ENCODE measurements at regions not wholly inside any gene's neighbourhood (a gene's known extent, or its start where the extent isn't known, plus 50 kb on each side); places are given as distances from the start of the nearest gene placed in this dataset.

- ChIA-PET CTCF (no interaction called here), POLR2A (no interaction called here)
- H3K9me3 ChIP-seq (ENCODE audit: control extremely low read depth in 1 of 5, control insufficient read depth in 4 of 5, insufficient read depth in 2 of 5, low read depth in 1 of 5, low read length in 4 of 5), result no peaks in the 10 kb centered on the region
- no peak overlapping the region for H3K4me3 ChIP-seq (ENCODE audit: control insufficient read depth in 1 of 7, extremely low read depth in 1 of 7, insufficient read depth in 4 of 7, low read depth in 2 of 7, low read length in 6 of 7)
- H3K4me1 ChIP-seq (ENCODE audit: control extremely low read depth in 1 of 4, control insufficient read depth in 4 of 4, insufficient read depth in 4 of 4, low read length in 3 of 4), result no peaks in the 10 kb centered on the region
- WGBS (ENCODE audit: insufficient coverage), result 95% methylated on average over 7 of the region's 9 CpGs
- H3K27ac ChIP-seq (ENCODE audit: insufficient read depth in 1 of 2, low read depth in 1 of 2, low read length in 2 of 2, poor library complexity in 1 of 2, severe bottlenecking in 2 of 2), result no peak overlapping the region
- no peaks in the 10 kb centered on the region for H3K36me3 ChIP-seq (ENCODE audit: control insufficient read depth in 4 of 4, insufficient read depth in 4 of 4, low read length in 3 of 4)
- DNase-seq, result no peak
- no peaks in the 10 kb centered on the region for H3K27me3 ChIP-seq (replicated peaks in 2 of 5; ENCODE audit: control insufficient read depth in 4 of 5, insufficient read depth in 5 of 5, low read length in 4 of 5)
Measured at GRCh38 chr20:39839399-39840119, 849.5 kb downstream of the MAFB start.

DNA sequence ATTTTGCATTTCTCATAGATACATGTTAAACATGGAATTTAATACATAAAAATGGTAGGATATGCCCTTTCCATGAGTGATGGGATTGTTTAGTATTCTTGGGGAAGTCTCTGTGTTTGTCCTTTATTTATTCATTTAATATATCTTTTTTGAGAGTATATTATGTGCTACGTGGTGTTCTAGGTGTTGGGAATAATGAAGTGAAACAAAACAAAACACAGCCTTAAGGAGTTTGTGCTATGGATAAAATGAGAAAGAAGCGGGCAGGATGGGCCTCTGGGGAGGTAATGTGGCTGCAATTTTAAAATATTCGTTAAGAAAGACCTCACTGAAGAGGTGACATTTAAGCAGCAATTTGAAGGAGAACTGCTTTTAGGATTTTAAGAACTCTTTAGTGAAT lies 851.5 kb downstream of the MAFB start:
- 94% methylated on average over 2 of the region's 3 CpGs for whole genome bisulfite sequencing (ENCODE audit: insufficient coverage)
- Histone ChIP-seq H3K4me1 (ENCODE audit: control extremely low read depth in 1 of 4, control insufficient read depth in 4 of 4, insufficient read depth in 4 of 4, low read length in 3 of 4) (no peaks in the 10 kb centered on the region), H3K4me3 (ENCODE audit: control insufficient read depth in 1 of 7, extremely low read depth in 1 of 7, insufficient read depth in 4 of 7, low read depth in 2 of 7, low read length in 6 of 7) (no peak overlapping the region), H3K36me3 (ENCODE audit: control insufficient read depth in 4 of 4, insufficient read depth in 4 of 4, low read length in 3 of 4) (no peaks in the 10 kb centered on the region), H3K9me3 (ENCODE audit: control extremely low read depth in 1 of 5, control insufficient read depth in 4 of 5, insufficient read depth in 2 of 5, low read depth in 1 of 5, low read length in 4 of 5) (no peaks in the 10 kb centered on the region), H3K27me3 (replicated peaks in 2 of 5; ENCODE audit: control insufficient read depth in 4 of 5, insufficient read depth in 5 of 5, low read length in 4 of 5) (no peaks in the 10 kb centered on the region), H3K27ac (ENCODE audit: insufficient read depth in 1 of 2, low read depth in 1 of 2, low read length in 2 of 2, poor library complexity in 1 of 2, severe bottlenecking in 2 of 2) (no peak overlapping the region)
- no peak for DNase-seq
- CTCF ChIA-PET, result no interaction called here
- POLR2A ChIA-PET, result no interaction called here

- POLR2A ChIA-PET, result no interaction called here
- CTCF ChIA-PET, result no interaction called here
- 61% methylated on average over 4 of the region's 7 CpGs for WGBS (ENCODE audit: insufficient coverage)
Measured at GRCh38 chr20:39835130-39835842, 853.8 kb downstream of the MAFB start.

GRCh38 chr20:39830903-39831302 lies 858.1 kb downstream of the MAFB start:
- Histone ChIP-seq H3K36me3 (ENCODE audit: control insufficient read depth in 4 of 4, insufficient read depth in 4 of 4, low read length in 3 of 4) (no peaks in the 10 kb centered on the region), H3K27ac (ENCODE audit: insufficient read depth in 1 of 2, low read depth in 1 of 2, low read length in 2 of 2, poor library complexity in 1 of 2, severe bottlenecking in 2 of 2) (no peak overlapping the region), H3K4me1 (ENCODE audit: control extremely low read depth in 1 of 4, control insufficient read depth in 4 of 4, insufficient read depth in 4 of 4, low read length in 3 of 4) (no peaks in the 10 kb centered on the region), H3K4me3 (ENCODE audit: control insufficient read depth in 1 of 7, extremely low read depth in 1 of 7, insufficient read depth in 4 of 7, low read depth in 2 of 7, low read length in 6 of 7) (no peak overlapping the region), H3K27me3 (replicated peaks in 2 of 5; ENCODE audit: control insufficient read depth in 4 of 5, insufficient read depth in 5 of 5, low read length in 4 of 5) (peaks cover 0 to 10% (median 0%) of the 10 kb centered on the region in 5 experiments), H3K9me3 (ENCODE audit: control extremely low read depth in 1 of 5, control insufficient read depth in 4 of 5, insufficient read depth in 2 of 5, low read depth in 1 of 5, low read length in 4 of 5) (no peaks in the 10 kb centered on the region)
- WGBS (ENCODE audit: insufficient coverage), result no CpG with 5 or more reads among the region's 2 CpGs
- DNase-seq, result no peak
- POLR2A ChIA-PET, result no interaction called here
- CTCF ChIA-PET, result no interaction called here

More at GRCh38 chr20:39835130-39835842, 853.8 kb downstream of the MAFB start:
- H3K4me3 ChIP-seq (ENCODE audit: control insufficient read depth in 1 of 7, extremely low read depth in 1 of 7, insufficient read depth in 4 of 7, low read depth in 2 of 7, low read length in 6 of 7), result no peak overlapping the region
- no peaks in the 10 kb centered on the region for H3K4me1 ChIP-seq (ENCODE audit: control extremely low read depth in 1 of 4, control insufficient read depth in 4 of 4, insufficient read depth in 4 of 4, low read length in 3 of 4)
- H3K27ac ChIP-seq (ENCODE audit: insufficient read depth in 1 of 2, low read depth in 1 of 2, low read length in 2 of 2, poor library complexity in 1 of 2, severe bottlenecking in 2 of 2), result no peak overlapping the region
- no peak for DNase-seq
- H3K9me3 ChIP-seq (ENCODE audit: control extremely low read depth in 1 of 5, control insufficient read depth in 4 of 5, insufficient read depth in 2 of 5, low read depth in 1 of 5, low read length in 4 of 5), result no peaks in the 10 kb centered on the region
- H3K27me3 ChIP-seq (replicated peaks in 2 of 5; ENCODE audit: control insufficient read depth in 4 of 5, insufficient read depth in 5 of 5, low read length in 4 of 5), result peaks cover 0 to 1% (median 0%) of the 10 kb centered on the region in 5 experiments
- no peaks in the 10 kb centered on the region for H3K36me3 ChIP-seq (ENCODE audit: control insufficient read depth in 4 of 4, insufficient read depth in 4 of 4, low read length in 3 of 4)

- CTCF ChIA-PET, result no interaction called here
Measured at GRCh38 chr20:39829661-39830060, 859.4 kb downstream of the MAFB start.

DNA sequence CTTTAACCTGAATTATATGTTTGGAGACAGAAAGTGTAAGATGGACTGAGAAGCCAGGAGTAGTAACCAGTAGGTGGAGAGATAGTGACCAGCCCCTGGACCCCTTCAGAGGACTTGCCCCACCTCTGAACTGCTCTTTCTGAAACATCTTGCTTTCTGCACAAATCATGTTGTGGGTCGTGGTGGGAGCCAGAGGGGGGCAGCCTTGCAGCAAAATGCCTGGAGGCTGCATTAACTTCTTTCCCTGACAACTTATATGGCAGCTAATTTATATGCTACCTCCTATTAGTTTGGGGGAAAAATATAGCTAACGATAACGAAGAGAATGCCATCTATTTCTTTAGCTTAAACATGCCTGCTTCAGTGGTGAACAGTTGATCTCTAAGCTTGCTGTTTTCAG lies 859.8 kb downstream of the MAFB start:
- POLR2A ChIA-PET, result no interaction called here
- Histone ChIP-seq H3K27me3 (replicated peaks in 2 of 5; ENCODE audit: control insufficient read depth in 4 of 5, insufficient read depth in 5 of 5, low read length in 4 of 5) (peaks cover 0 to 10% (median 4%) of the 10 kb centered on the region in 5 experiments), H3K36me3 (ENCODE audit: control insufficient read depth in 4 of 4, insufficient read depth in 4 of 4, low read length in 3 of 4) (no peaks in the 10 kb centered on the region), H3K9me3 (ENCODE audit: control extremely low read depth in 1 of 5, control insufficient read depth in 4 of 5, insufficient read depth in 2 of 5, low read depth in 1 of 5, low read length in 4 of 5) (no peaks in the 10 kb centered on the region), H3K4me3 (ENCODE audit: control insufficient read depth in 1 of 7, extremely low read depth in 1 of 7, insufficient read depth in 4 of 7, low read depth in 2 of 7, low read length in 6 of 7) (no peak overlapping the region), H3K27ac (ENCODE audit: insufficient read depth in 1 of 2, low read depth in 1 of 2, low read length in 2 of 2, poor library complexity in 1 of 2, severe bottlenecking in 2 of 2) (no peak overlapping the region), H3K4me1 (ENCODE audit: control extremely low read depth in 1 of 4, control insufficient read depth in 4 of 4, insufficient read depth in 4 of 4, low read length in 3 of 4) (no peaks in the 10 kb centered on the region)
- CTCF ChIA-PET, result no interaction called here
- WGBS (ENCODE audit: insufficient coverage), result no CpG with 5 or more reads among the region's 3 CpGs
- DNase-seq, result no peak

More at GRCh38 chr20:39829661-39830060, 859.4 kb downstream of the MAFB start:
- no peak overlapping the region for H3K27ac ChIP-seq (ENCODE audit: insufficient read depth in 1 of 2, low read depth in 1 of 2, low read length in 2 of 2, poor library complexity in 1 of 2, severe bottlenecking in 2 of 2)
- no peaks in the 10 kb centered on the region for H3K36me3 ChIP-seq (ENCODE audit: control insufficient read depth in 4 of 4, insufficient read depth in 4 of 4, low read length in 3 of 4)
- no peaks in the 10 kb centered on the region for H3K4me1 ChIP-seq (ENCODE audit: control extremely low read depth in 1 of 4, control insufficient read depth in 4 of 4, insufficient read depth in 4 of 4, low read length in 3 of 4)
- no peaks in the 10 kb centered on the region for H3K9me3 ChIP-seq (ENCODE audit: control extremely low read depth in 1 of 5, control insufficient read depth in 4 of 5, insufficient read depth in 2 of 5, low read depth in 1 of 5, low read length in 4 of 5)
- H3K4me3 ChIP-seq (ENCODE audit: control insufficient read depth in 1 of 7, extremely low read depth in 1 of 7, insufficient read depth in 4 of 7, low read depth in 2 of 7, low read length in 6 of 7), result no peak overlapping the region
- POLR2A ChIA-PET, result no interaction called here
- H3K27me3 ChIP-seq (replicated peaks in 2 of 5; ENCODE audit: control insufficient read depth in 4 of 5, insufficient read depth in 5 of 5, low read length in 4 of 5), result peaks cover 0 to 10% (median 4%) of the 10 kb centered on the region in 5 experiments
- 6% methylated on average over 3 of the region's 3 CpGs for WGBS (ENCODE audit: insufficient coverage)
- DNase-seq, result peak in 2 of 3 donors; percentile 3 to 10

DNA sequence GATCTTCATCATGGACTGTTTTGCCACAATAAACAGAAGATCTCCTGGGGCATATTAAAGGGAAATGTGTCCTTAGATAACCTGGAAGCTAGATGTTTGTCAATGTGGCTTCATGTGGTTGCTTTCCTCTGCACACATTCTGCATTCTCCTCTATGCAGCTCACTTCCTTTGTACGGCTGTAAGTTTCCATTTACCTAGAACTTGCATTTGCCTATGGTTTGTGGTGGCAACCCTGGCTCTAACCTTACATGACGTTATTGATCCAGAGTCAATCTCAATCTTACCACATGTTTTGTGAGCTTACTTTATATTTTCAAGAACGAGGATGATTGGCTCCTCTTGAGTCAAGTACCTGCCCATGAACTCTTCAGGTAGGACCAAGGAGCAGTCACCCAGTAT lies 863.1 kb downstream of the MAFB start:
- Histone ChIP-seq H3K27ac (ENCODE audit: insufficient read depth in 1 of 2, low read depth in 1 of 2, low read length in 2 of 2, poor library complexity in 1 of 2, severe bottlenecking in 2 of 2) (no peak overlapping the region), H3K27me3 (replicated peaks in 2 of 5; ENCODE audit: control insufficient read depth in 4 of 5, insufficient read depth in 5 of 5, low read length in 4 of 5) (peaks cover 0 to 10% (median 4%) of the 10 kb centered on the region in 5 experiments), H3K9me3 (ENCODE audit: control extremely low read depth in 1 of 5, control insufficient read depth in 4 of 5, insufficient read depth in 2 of 5, low read depth in 1 of 5, low read length in 4 of 5) (no peaks in the 10 kb centered on the region), H3K4me1 (ENCODE audit: control extremely low read depth in 1 of 4, control insufficient read depth in 4 of 4, insufficient read depth in 4 of 4, low read length in 3 of 4) (no peaks in the 10 kb centered on the region), H3K4me3 (ENCODE audit: control insufficient read depth in 1 of 7, extremely low read depth in 1 of 7, insufficient read depth in 4 of 7, low read depth in 2 of 7, low read length in 6 of 7) (no peak overlapping the region), H3K36me3 (ENCODE audit: control insufficient read depth in 4 of 4, insufficient read depth in 4 of 4, low read length in 3 of 4) (no peaks in the 10 kb centered on the region)
- no peak for DNase-seq
- ChIA-PET CTCF (no interaction called here), POLR2A (no interaction called here)
- WGBS (ENCODE audit: insufficient coverage), result 63% methylated on average over 3 of the region's 3 CpGs

Measured in common myeloid progenitor, CD34-positive (primary cell).